Spleen (tissue), 11 donors: ENCODE measurements at regions not wholly inside any gene's neighbourhood (a gene's known extent, or its start where the extent isn't known, plus 50 kb on each side); places are given as distances from the start of the nearest gene placed in this dataset.

Experiments
- DNase-seq: peaks from one replicate; pipeline ENCODE4 v3.0.0-alpha.2; 2020
- H3K27ac ChIP-seq, 8 donors: fragments of 200-600 bp; sonication (generic) in 7 of 8; 1 replicate in 4 of 8; 2 replicates in 4 of 8; pipeline versions ENCODE4 v1.5.0 to v1.8.0; 2016 to 2021; ENCODE audit warnings: inconsistent platforms in 4 of 8, mild to moderate bottlenecking in 4 of 8, moderate library complexity in 1 of 8
- H3K27me3 ChIP-seq, 7 donors: fragments of 200-600 bp; sonication (generic) in 6 of 7; replicated peaks in 1 of 7; 1 replicate in 4 of 7; 2 replicates in 3 of 7; pipeline versions ENCODE4 v1.5.0 to v1.8.0; 2016 to 2021; ENCODE audit warnings: inconsistent platforms in 3 of 7, mild to moderate bottlenecking in 1 of 7
- H3K36me3 ChIP-seq, 6 donors: fragments of 200-600 bp; sonication (generic) in 5 of 6; 1 replicate in 4 of 6; 2 replicates in 2 of 6; pipeline versions ENCODE4 v1.5.0 to v1.8.0; 2016 to 2021; ENCODE audit warnings: inconsistent platforms in 2 of 6
- H3K4me1 ChIP-seq, 6 donors: fragments of 200-600 bp; sonication (generic) in 5 of 6; 1 replicate in 3 of 6; 2 replicates in 3 of 6; pipeline versions ENCODE4 v1.5.0 to v1.8.0; 2016 to 2021; ENCODE audit warnings: inconsistent platforms in 3 of 6
- H3K4me3 ChIP-seq, 8 donors: fragments of 200-600 bp; sonication (generic) in 7 of 8; 1 replicate in 4 of 8; 2 replicates in 4 of 8; pipeline versions ENCODE4 v1.5.0 to v1.8.0; 2016 to 2021; ENCODE audit warnings: inconsistent platforms in 4 of 8, mild to moderate bottlenecking in 4 of 8, moderate library complexity in 2 of 8
- H3K9me3 ChIP-seq, 8 donors: fragments of 200-600 bp; sonication (generic) in 7 of 8; 1 replicate in 4 of 8; 2 replicates in 4 of 8; pipeline versions ENCODE4 v1.5.0 to v1.8.0; 2016 to 2021; ENCODE audit warnings: inconsistent platforms in 4 of 8
- CTCF ChIP-seq, 11 experiments: fragments of 200-600 bp in 7 of 11; fragments of 450-650 bp in 4 of 11; sonication (generic) in 4 of 11; IDR thresholded peaks in 8 of 11; conservative IDR thresholded peaks in 3 of 11; 1 replicate in 7 of 11; 2 replicates in 4 of 11; pipeline versions ENCODE4 v1.4.0 to v1.8.0; 2016 to 2021; ENCODE audit warnings: antibody characterized with exemption in 11 of 11, inconsistent platforms in 4 of 11, mild to moderate bottlenecking in 1 of 11
- POLR2A ChIP-seq, 3 donors: fragments of 450-650 bp; IDR thresholded peaks; one replicate each; pipeline ENCODE4 v1.5.1; 2017; ENCODE audit warnings: antibody characterized with exemption in 3 of 3, mild to moderate bottlenecking in 1 of 3
- POLR2AphosphoS5 ChIP-seq, 3 donors: sonication (generic); formaldehyde crosslinking; IDR thresholded peaks; one replicate each; pipeline ENCODE4 v1.5.1; 2017; ENCODE audit warnings: antibody characterized with exemption in 3 of 3
- WGBS, 5 donors: extraction: QIAGEN DNeasy Blood & Tissue Kit in 3 of 5; methylation state at CpG; one replicate each; pipeline versions ENCODE4 v1.1.5 to v1.1.7; 2013 to 2018; 5-methylcytosine and 5-hydroxymethylcytosine counted together
- intact Hi-C: fragments of 100-400 bp; cut with DNase I; formaldehyde crosslinking; loops from one replicate; pipeline ENCODE4 v1.15.0; 2023; ENCODE audit warnings: low total_unique reads
- donor health status: healthy with polysubstance abuse.
- donor health status: DM: no; HTN: no; CAD: no; lungs with moderate emphysema.
- donor health status: DM: no; HTN: no; CAD: no.
- donor health status: Bipolar disorder and iron deficiency.
- donor health status: healthy.
- donor health status: DM: no; HTN: no; CAD: no.
- donor health status: DM: yes; HTN: yes; CAD: no.

- DNase-seq = no peak
- no peaks in the 10 kb centered on the region for H3K36me3 ChIP-seq
- intact Hi-C loops = no loop called here
Observed at GRCh38 chr14:82913396-82913795, 1379.7 kb upstream of the SEL1L start.

GRCh38 chr14:82915381-82915780 is 1381.7 kb upstream of the SEL1L start:
- H3K36me3 ChIP-seq = no peaks in the 10 kb centered on the region
- H3K9me3 ChIP-seq = peaks cover 0 to 8% (median 0%) of the 10 kb centered on the region in 8 donors
- TF ChIP-seq POLR2AphosphoS5 (IDR thresholded peaks at IDR 0.05) (no peak), CTCF (IDR thresholded peaks at IDR 0.05 in 8 of 11, conservative IDR thresholded peaks at IDR 0.05 in 3 of 11) (no peak), POLR2A (IDR thresholded peaks at IDR 0.05) (no peak)
- no peak overlapping the region for H3K27ac ChIP-seq
- intact Hi-C loops = no loop called here
- 63 to 83% (median 72%) methylated on average over 3 of the region's 3 CpGs for WGBS, 5 donors
- H3K4me1 ChIP-seq = no peaks in the 10 kb centered on the region
- no peak overlapping the region for H3K4me3 ChIP-seq
- no peaks in the 10 kb centered on the region for H3K27me3 ChIP-seq
- DNase-seq = no peak

More at GRCh38 chr14:82913396-82913795, 1379.7 kb upstream of the SEL1L start:
- Histone ChIP-seq H3K9me3 (peaks cover 0 to 12% (median 0%) of the 10 kb centered on the region in 8 donors), H3K4me1 (no peaks in the 10 kb centered on the region), H3K27ac (no peak overlapping the region), H3K27me3 (no peaks in the 10 kb centered on the region), H3K4me3 (no peak overlapping the region)
- no peak for TF ChIP-seq CTCF (IDR thresholded peaks at IDR 0.05 in 8 of 11, conservative IDR thresholded peaks at IDR 0.05 in 3 of 11)
- no peak for TF ChIP-seq POLR2A (IDR thresholded peaks at IDR 0.05)
- TF ChIP-seq POLR2AphosphoS5 (IDR thresholded peaks at IDR 0.05) = no peak

GRCh38 chr14:82935691-82936090 is 1402.0 kb upstream of the SEL1L start:
- Histone ChIP-seq H3K9me3 (peaks cover 0 to 4% (median 0%) of the 10 kb centered on the region in 8 donors), H3K36me3 (no peaks in the 10 kb centered on the region), H3K27ac (no peak overlapping the region), H3K4me1 (no peaks in the 10 kb centered on the region), H3K27me3 (no peaks in the 10 kb centered on the region), H3K4me3 (no peak overlapping the region)
- TF ChIP-seq CTCF (IDR thresholded peaks at IDR 0.05 in 8 of 11, conservative IDR thresholded peaks at IDR 0.05 in 3 of 11) (no peak), POLR2A (IDR thresholded peaks at IDR 0.05) (no peak), POLR2AphosphoS5 (IDR thresholded peaks at IDR 0.05) (no peak)
- WGBS, 5 donors = 44 to 85% (median 80%) methylated on average over 1 of the region's 1 CpG
- intact Hi-C loops = no loop called here
- DNase-seq = no peak

- TF ChIP-seq POLR2AphosphoS5 (IDR thresholded peaks at IDR 0.05) = no peak
- no peak for TF ChIP-seq POLR2A (IDR thresholded peaks at IDR 0.05)
- TF ChIP-seq CTCF (IDR thresholded peaks at IDR 0.05 in 8 of 11, conservative IDR thresholded peaks at IDR 0.05 in 3 of 11) = no peak
- no peaks in the 10 kb centered on the region for H3K4me1 ChIP-seq
- H3K36me3 ChIP-seq = no peaks in the 10 kb centered on the region
- H3K27ac ChIP-seq = no peak overlapping the region
- intact Hi-C loops = no loop called here
- H3K4me3 ChIP-seq = no peak overlapping the region
- DNase-seq = no peak
- H3K27me3 ChIP-seq = no peaks in the 10 kb centered on the region
- H3K9me3 ChIP-seq = peaks cover 0 to 4% (median 0%) of the 10 kb centered on the region in 8 donors
Observed at GRCh38 chr14:82951171-82951570, 1417.5 kb upstream of the SEL1L start.
